Activated T-helper 1 cell treated with anti-CD3 and anti-CD28 coated beads, Interleukin-2, amount 50 U/mL, for 16 hours (primary cell): ENCODE measurements at regions not wholly inside any gene's neighbourhood (a gene's known extent, or its start where the extent isn't known, plus 50 kb on each side); places are given as distances from the start of the nearest gene placed in this dataset.

Experiments used
- DNase-seq, 2 donors: peaks; one replicate each; pipeline ENCODE4 v3.0.0-alpha.2; 2020; ENCODE audit warnings: low read depth in 1 of 2, low spot score in 1 of 2

- DNase-seq: no peak
Measured at GRCh38 chr10:83250396-83250795, 888.9 kb upstream of the GHITM start.

- no peak for DNase-seq
Measured at GRCh38 chr10:83252169-83252568, 887.1 kb upstream of the GHITM start.

- DNase-seq: no peak
Measured at GRCh38 chr10:83252596-83252995, 886.7 kb upstream of the GHITM start.

GRCh38 chr10:83253011-83253671 is 886.2 kb upstream of the GHITM start:
- DNase-seq: no peak

- no peak for DNase-seq
Measured at GRCh38 chr10:83254698-83255097, 884.6 kb upstream of the GHITM start.

GRCh38 chr10:83262434-83262833 is 876.9 kb upstream of the GHITM start:
- DNase-seq: no peak

- no peak for DNase-seq
Measured at GRCh38 chr10:83272666-83273434, 866.5 kb upstream of the GHITM start.

GRCh38 chr10:83274088-83274487 is 865.2 kb upstream of the GHITM start:
- no peak for DNase-seq

GRCh38 chr10:83276971-83277370 is 862.3 kb upstream of the GHITM start:
- DNase-seq: no peak

- no peak for DNase-seq
Measured at GRCh38 chr10:83283151-83283550, 856.2 kb upstream of the GHITM start.

GRCh38 chr10:83287374-83287773 is 851.9 kb upstream of the GHITM start:
- no peak for DNase-seq

- no peak for DNase-seq
Measured at GRCh38 chr10:83289373-83289772, 849.9 kb upstream of the GHITM start.

- no peak for DNase-seq
Measured at GRCh38 chr10:83289948-83290347, 849.4 kb upstream of the GHITM start.

- DNase-seq: no peak
Measured at GRCh38 chr10:83301732-83302131, 837.6 kb upstream of the GHITM start.

GRCh38 chr10:83302623-83303022 is 836.7 kb upstream of the GHITM start:
- no peak for DNase-seq

- DNase-seq: no peak
Measured at GRCh38 chr10:83310688-83311087, 828.6 kb upstream of the GHITM start.

GRCh38 chr10:83312570-83312969 is 826.7 kb upstream of the GHITM start:
- no peak for DNase-seq

GRCh38 chr10:83332690-83333089 is 806.6 kb upstream of the GHITM start:
- no peak for DNase-seq

GRCh38 chr10:83333566-83333965 is 805.7 kb upstream of the GHITM start:
- no peak for DNase-seq

- DNase-seq: no peak
Measured at GRCh38 chr10:83343676-83344075, 795.6 kb upstream of the GHITM start.

- no peak for DNase-seq
Measured at GRCh38 chr10:83346266-83346910, 792.9 kb upstream of the GHITM start.

GRCh38 chr10:83352588-83352987 is 786.7 kb upstream of the GHITM start:
- DNase-seq: no peak
